GM23338 (cell line): ENCODE measurements at regions not wholly inside any gene's neighbourhood (a gene's known extent, or its start where the extent isn't known, plus 50 kb on each side); places are given as distances from the start of the nearest gene placed in this dataset.

Experiments used
- CREB1 ChIP-seq: fragments of 250-450 bp; sonication (Bioruptor Pico); IDR thresholded peaks from 2 replicates; pipeline ENCODE4 v1.5.0; 2020; ENCODE audit warnings: low read depth, mild to moderate bottlenecking, moderate library complexity
- EZH2 ChIP-seq: fragments of 200-600 bp; sonication (generic); IDR thresholded peaks from one replicate; pipeline ENCODE4 v1.8.0; 2017; ENCODE audit warnings: antibody characterized with exemption, mild to moderate bottlenecking, low read depth; ENCODE audit not compliant: unreplicated experiment
- EZH2phosphoT487 ChIP-seq: fragments of 200-600 bp; sonication (generic); IDR thresholded peaks from one replicate; pipeline ENCODE4 v1.8.1; 2018; ENCODE audit warnings: antibody characterized with exemption; ENCODE audit not compliant: unreplicated experiment
- JUNB ChIP-seq: IDR thresholded peaks from one replicate; pipeline ENCODE4 v1.6.1; 2016; ENCODE audit warnings: antibody characterized with exemption; ENCODE audit not compliant: unreplicated experiment
- NANOG ChIP-seq: IDR thresholded peaks from 2 replicates; pipeline ENCODE4 v1.6.1; 2016; ENCODE audit warnings: antibody characterized with exemption, borderline replicate concordance
- POLR2AphosphoS5 ChIP-seq: IDR thresholded peaks from 2 replicates; pipeline ENCODE4 v1.6.1; 2016; ENCODE audit warnings: antibody characterized with exemption, low read depth
- STAT1 ChIP-seq: IDR thresholded peaks from one replicate; pipeline ENCODE4 v1.6.1; 2016; ENCODE audit warnings: antibody characterized with exemption; ENCODE audit not compliant: unreplicated experiment
- TF ChIP-seq, protein P1 (sequence below), 2 experiments: fragments of 200-600 bp in 1 of 2; sonication (generic) in 1 of 2; conservative IDR thresholded peaks; 2 replicates each; pipeline versions ENCODE4 v1.5.1 to v1.6.1; 2016 to 2017; ENCODE audit warnings: antibody characterized with exemption in 2 of 2, low read depth in 2 of 2, mild to moderate bottlenecking in 2 of 2, moderate library complexity in 1 of 2
- TF ChIP-seq, protein P2 (sequence below): IDR thresholded peaks from one replicate; pipeline ENCODE4 v1.6.1; 2018; ENCODE audit warnings: antibody characterized with exemption; ENCODE audit not compliant: unreplicated experiment
- TF ChIP-seq, protein P3 (sequence below): IDR thresholded peaks from 2 replicates; pipeline ENCODE4 v1.6.1; 2016; ENCODE audit warnings: antibody characterized with exemption

DNA sequence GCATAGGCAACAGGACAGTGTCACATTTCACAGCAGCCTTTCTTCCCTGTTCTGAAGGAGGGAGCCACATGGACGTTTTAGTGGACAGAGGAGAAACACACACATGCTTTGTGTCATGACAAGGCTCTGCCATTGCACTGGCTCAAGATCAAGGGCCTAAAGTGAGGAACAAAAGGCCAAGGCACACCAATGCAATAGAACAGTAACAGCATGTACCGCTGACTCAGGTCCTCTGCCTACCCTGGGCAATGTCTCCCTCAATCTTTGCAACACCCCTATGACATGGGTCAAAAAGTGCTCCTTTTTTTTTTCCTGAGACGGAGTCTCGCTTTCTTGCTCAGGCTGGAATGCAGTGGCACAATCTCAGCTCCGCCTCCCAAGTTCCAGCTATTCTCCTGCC lies 57.8 kb upstream of the SDK1 start:
- TF ChIP-seq, protein P1, sequence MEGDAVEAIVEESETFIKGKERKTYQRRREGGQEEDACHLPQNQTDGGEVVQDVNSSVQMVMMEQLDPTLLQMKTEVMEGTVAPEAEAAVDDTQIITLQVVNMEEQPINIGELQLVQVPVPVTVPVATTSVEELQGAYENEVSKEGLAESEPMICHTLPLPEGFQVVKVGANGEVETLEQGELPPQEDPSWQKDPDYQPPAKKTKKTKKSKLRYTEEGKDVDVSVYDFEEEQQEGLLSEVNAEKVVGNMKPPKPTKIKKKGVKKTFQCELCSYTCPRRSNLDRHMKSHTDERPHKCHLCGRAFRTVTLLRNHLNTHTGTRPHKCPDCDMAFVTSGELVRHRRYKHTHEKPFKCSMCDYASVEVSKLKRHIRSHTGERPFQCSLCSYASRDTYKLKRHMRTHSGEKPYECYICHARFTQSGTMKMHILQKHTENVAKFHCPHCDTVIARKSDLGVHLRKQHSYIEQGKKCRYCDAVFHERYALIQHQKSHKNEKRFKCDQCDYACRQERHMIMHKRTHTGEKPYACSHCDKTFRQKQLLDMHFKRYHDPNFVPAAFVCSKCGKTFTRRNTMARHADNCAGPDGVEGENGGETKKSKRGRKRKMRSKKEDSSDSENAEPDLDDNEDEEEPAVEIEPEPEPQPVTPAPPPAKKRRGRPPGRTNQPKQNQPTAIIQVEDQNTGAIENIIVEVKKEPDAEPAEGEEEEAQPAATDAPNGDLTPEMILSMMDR (conservative IDR thresholded peaks at IDR 0.05; ENCODE audit: low read depth in 2 of 2) = no peak
- TF ChIP-seq EZH2phosphoT487 (no peak), NANOG (no peak), EZH2 (no peak), POLR2AphosphoS5 (no peak), STAT1 (no peak), JUNB (no peak), CREB1 (no peak)
- TF ChIP-seq, protein P2, sequence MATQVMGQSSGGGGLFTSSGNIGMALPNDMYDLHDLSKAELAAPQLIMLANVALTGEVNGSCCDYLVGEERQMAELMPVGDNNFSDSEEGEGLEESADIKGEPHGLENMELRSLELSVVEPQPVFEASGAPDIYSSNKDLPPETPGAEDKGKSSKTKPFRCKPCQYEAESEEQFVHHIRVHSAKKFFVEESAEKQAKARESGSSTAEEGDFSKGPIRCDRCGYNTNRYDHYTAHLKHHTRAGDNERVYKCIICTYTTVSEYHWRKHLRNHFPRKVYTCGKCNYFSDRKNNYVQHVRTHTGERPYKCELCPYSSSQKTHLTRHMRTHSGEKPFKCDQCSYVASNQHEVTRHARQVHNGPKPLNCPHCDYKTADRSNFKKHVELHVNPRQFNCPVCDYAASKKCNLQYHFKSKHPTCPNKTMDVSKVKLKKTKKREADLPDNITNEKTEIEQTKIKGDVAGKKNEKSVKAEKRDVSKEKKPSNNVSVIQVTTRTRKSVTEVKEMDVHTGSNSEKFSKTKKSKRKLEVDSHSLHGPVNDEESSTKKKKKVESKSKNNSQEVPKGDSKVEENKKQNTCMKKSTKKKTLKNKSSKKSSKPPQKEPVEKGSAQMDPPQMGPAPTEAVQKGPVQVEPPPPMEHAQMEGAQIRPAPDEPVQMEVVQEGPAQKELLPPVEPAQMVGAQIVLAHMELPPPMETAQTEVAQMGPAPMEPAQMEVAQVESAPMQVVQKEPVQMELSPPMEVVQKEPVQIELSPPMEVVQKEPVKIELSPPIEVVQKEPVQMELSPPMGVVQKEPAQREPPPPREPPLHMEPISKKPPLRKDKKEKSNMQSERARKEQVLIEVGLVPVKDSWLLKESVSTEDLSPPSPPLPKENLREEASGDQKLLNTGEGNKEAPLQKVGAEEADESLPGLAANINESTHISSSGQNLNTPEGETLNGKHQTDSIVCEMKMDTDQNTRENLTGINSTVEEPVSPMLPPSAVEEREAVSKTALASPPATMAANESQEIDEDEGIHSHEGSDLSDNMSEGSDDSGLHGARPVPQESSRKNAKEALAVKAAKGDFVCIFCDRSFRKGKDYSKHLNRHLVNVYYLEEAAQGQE = no peak
- TF ChIP-seq, protein P3, sequence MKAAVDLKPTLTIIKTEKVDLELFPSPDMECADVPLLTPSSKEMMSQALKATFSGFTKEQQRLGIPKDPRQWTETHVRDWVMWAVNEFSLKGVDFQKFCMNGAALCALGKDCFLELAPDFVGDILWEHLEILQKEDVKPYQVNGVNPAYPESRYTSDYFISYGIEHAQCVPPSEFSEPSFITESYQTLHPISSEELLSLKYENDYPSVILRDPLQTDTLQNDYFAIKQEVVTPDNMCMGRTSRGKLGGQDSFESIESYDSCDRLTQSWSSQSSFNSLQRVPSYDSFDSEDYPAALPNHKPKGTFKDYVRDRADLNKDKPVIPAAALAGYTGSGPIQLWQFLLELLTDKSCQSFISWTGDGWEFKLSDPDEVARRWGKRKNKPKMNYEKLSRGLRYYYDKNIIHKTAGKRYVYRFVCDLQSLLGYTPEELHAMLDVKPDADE = no peak
